H1 (cell line): ENCODE measurements at regions not wholly inside any gene's neighbourhood (a gene's known extent, or its start where the extent isn't known, plus 50 kb on each side); places are given as distances from the start of the nearest gene placed in this dataset.

ENCODE experiments used
- CEBPB ChIP-seq: IDR thresholded peaks from 2 replicates; pipeline ENCODE4 v1.6.1; 2012; ENCODE audit warnings: low read depth, low read length
- CTCF ChIP-seq, 3 experiments: IDR thresholded peaks; 1 replicate in 2 of 3; 2 replicates in 1 of 3; pipeline versions ENCODE4 v1.5.1 to v1.6.1; 2011; ENCODE audit warnings: low read length in 3 of 3, mild to moderate bottlenecking in 3 of 3, inconsistent platforms in 2 of 3, low read depth in 1 of 3, moderate library complexity in 1 of 3; ENCODE audit not compliant: insufficient read depth in 1 of 3; ENCODE audit errors: control extremely low read depth in 1 of 3
- EZH2 ChIP-seq: fragments of 200-600 bp; sonication (generic); IDR thresholded peaks from 2 replicates; pipeline ENCODE4 v1.7.1; 2012; ENCODE audit warnings: low read depth, mild to moderate bottlenecking, moderate library complexity, low read length, inconsistent platforms; ENCODE audit not compliant: severe bottlenecking
- JUN ChIP-seq: IDR thresholded peaks from 2 replicates; pipeline ENCODE4 v1.6.1; 2011; ENCODE audit warnings: low read depth, mild to moderate bottlenecking, improper control_type of control experiment, low read length
- RAD21 ChIP-seq, 2 experiments: IDR thresholded peaks in 1 of 2; conservative IDR thresholded peaks in 1 of 2; 2 replicates each; pipeline ENCODE4 v1.6.1; 2011; ENCODE audit warnings: low read depth in 2 of 2, low read length in 2 of 2, improper control_type of control experiment in 1 of 2, inconsistent platforms in 1 of 2, mild to moderate bottlenecking in 1 of 2, moderate library complexity in 1 of 2
- RXRA ChIP-seq: IDR thresholded peaks from 2 replicates; pipeline ENCODE4 v1.6.1; 2011; ENCODE audit warnings: low read depth, mild to moderate bottlenecking, low read length, moderate library complexity; ENCODE audit not compliant: insufficient read depth
- SIN3A ChIP-seq, 2 experiments: IDR thresholded peaks in 1 of 2; conservative IDR thresholded peaks in 1 of 2; 2 replicates each; pipeline ENCODE4 v1.6.1; 2011 to 2012; ENCODE audit warnings: low read length in 2 of 2, improper control_type of control experiment in 1 of 2, low read depth in 1 of 2, mild to moderate bottlenecking in 1 of 2
- TEAD4 ChIP-seq: IDR thresholded peaks from 2 replicates; pipeline ENCODE4 v1.6.1; 2012; ENCODE audit warnings: low read depth, low read length, inconsistent platforms, mixed read lengths

- TF ChIP-seq CTCF (IDR thresholded peaks at IDR 0.05; ENCODE audit: control extremely low read depth in 1 of 3, insufficient read depth in 1 of 3, low read depth in 1 of 3, low read length in 3 of 3) (no peak), CEBPB (no peak), SIN3A (conservative IDR thresholded peaks at IDR 0.05 in 1 of 2, IDR thresholded peaks at IDR 0.05 in 1 of 2; ENCODE audit: low read depth in 1 of 2, low read length in 2 of 2) (no peak), RAD21 (IDR thresholded peaks at IDR 0.05 in 1 of 2, conservative IDR thresholded peaks at IDR 0.05 in 1 of 2; ENCODE audit: low read depth in 2 of 2, low read length in 2 of 2) (no peak), EZH2 (no peak), JUN (no peak), TEAD4 (no peak), RXRA (no peak)
Observed at GRCh38 chr5:167945542-167946384, 345.7 kb upstream of the WWC1 start.
